ENCODE measurements at regions not wholly inside any gene's neighbourhood (a gene's known extent, or its start where the extent isn't known, plus 50 kb on each side); places are given as distances from the start of the nearest gene placed in this dataset.
"Not testable (repeated sequence)": the region's sequence is repeated elsewhere in the genome, so short reads cannot be mapped to it uniquely, and the experiment has no call there.

GRCh38 chr11:82076126-82076525 lies 657.5 kb downstream of the FAM181B start:
- no peak for DNase-seq (ENCODE audit: low read depth in 2 of 3, low spot score in 2 of 3)

- DNase-seq (ENCODE audit: low read depth in 2 of 3, low spot score in 2 of 3): no peak
Measured at GRCh38 chr11:82059505-82059904, 674.2 kb downstream of the FAM181B start.

- no peak for DNase-seq (ENCODE audit: low read depth in 2 of 3, low spot score in 2 of 3)
Measured at GRCh38 chr11:82056450-82056849, 677.2 kb downstream of the FAM181B start.

GRCh38 chr11:82049199-82049598 lies 684.5 kb downstream of the FAM181B start:
- no peak for DNase-seq (ENCODE audit: low read depth in 2 of 3, low spot score in 2 of 3)

GRCh38 chr11:82047200-82047599 lies 686.5 kb downstream of the FAM181B start:
- no peak for DNase-seq (ENCODE audit: low read depth in 2 of 3, low spot score in 2 of 3)

GRCh38 chr11:82046778-82047177 lies 686.9 kb downstream of the FAM181B start:
- DNase-seq (ENCODE audit: low read depth in 2 of 3, low spot score in 2 of 3): no peak

GRCh38 chr11:82045748-82046457 lies 687.8 kb downstream of the FAM181B start:
- no peak for DNase-seq (ENCODE audit: low read depth in 2 of 3, low spot score in 2 of 3)

- no peak for DNase-seq (ENCODE audit: low read depth in 2 of 3, low spot score in 2 of 3)
Measured at GRCh38 chr11:82043316-82043715, 690.3 kb downstream of the FAM181B start.

- DNase-seq (ENCODE audit: low read depth in 2 of 3, low spot score in 2 of 3): no peak
Measured at GRCh38 chr11:82041764-82042163, 691.9 kb downstream of the FAM181B start.

- no peak for DNase-seq (ENCODE audit: low read depth in 2 of 3, low spot score in 2 of 3)
Measured at GRCh38 chr11:82038154-82038553, 695.5 kb downstream of the FAM181B start.

GRCh38 chr11:82034527-82034926 lies 699.1 kb downstream of the FAM181B start:
- no peak for DNase-seq (ENCODE audit: low read depth in 2 of 3, low spot score in 2 of 3)

- DNase-seq (ENCODE audit: low read depth in 2 of 3, low spot score in 2 of 3): not testable (repeated sequence)
Measured at GRCh38 chr11:82027335-82027734, 706.3 kb downstream of the FAM181B start.

GRCh38 chr11:82024760-82025159 lies 708.9 kb downstream of the FAM181B start:
- no peak for DNase-seq (ENCODE audit: low read depth in 2 of 3, low spot score in 2 of 3)

- DNase-seq (ENCODE audit: low read depth in 2 of 3, low spot score in 2 of 3): no peak
Measured at GRCh38 chr11:82012276-82012675, 721.4 kb downstream of the FAM181B start.

- DNase-seq (ENCODE audit: low read depth in 2 of 3, low spot score in 2 of 3): no peak
Measured at GRCh38 chr11:82009133-82009532, 724.5 kb downstream of the FAM181B start.

- no peak for DNase-seq (ENCODE audit: low read depth in 2 of 3, low spot score in 2 of 3)
Measured at GRCh38 chr11:82007521-82007920, 726.1 kb downstream of the FAM181B start.

GRCh38 chr11:82004537-82005213 lies 729.0 kb downstream of the FAM181B start:
- no peak for DNase-seq (ENCODE audit: low read depth in 2 of 3, low spot score in 2 of 3)

GRCh38 chr11:82003671-82004515 lies 729.8 kb downstream of the FAM181B start:
- peak in 1 of 3 experiments; percentile 9 for DNase-seq (ENCODE audit: low read depth in 2 of 3, low spot score in 2 of 3)

- DNase-seq (ENCODE audit: low read depth in 2 of 3, low spot score in 2 of 3): no peak
Measured at GRCh38 chr11:82003024-82003423, 730.6 kb downstream of the FAM181B start.

- no peak for DNase-seq (ENCODE audit: low read depth in 2 of 3, low spot score in 2 of 3)
Measured at GRCh38 chr11:81995889-81996288, 737.8 kb downstream of the FAM181B start.

- no peak for DNase-seq (ENCODE audit: low read depth in 2 of 3, low spot score in 2 of 3)
Measured at GRCh38 chr11:81993755-81994154, 739.9 kb downstream of the FAM181B start.

Data from activated CD8-positive, alpha-beta memory T cell treated with anti-CD3 and anti-CD28 coated beads for 48 hours (primary cell).